ENCODE measurements at regions not wholly inside any gene's neighbourhood (a gene's known extent, or its start where the extent isn't known, plus 50 kb on each side); places are given as distances from the start of the nearest gene placed in this dataset.

GRCh38 chr4:24472514-24473308 is 111.6 kb downstream of the DHX15 start (continued):
- TF ChIP-seq RFX7 (CRISPR knock-in tag; IDR thresholded peaks at IDR 0.05) (no peak), ZNF57 (CRISPR knock-in tag; IDR thresholded peaks at IDR 0.05) (no peak), FOXO4 (CRISPR knock-in tag; IDR thresholded peaks at IDR 0.05) (no peak), SMAD4 (CRISPR knock-in tag; conservative IDR thresholded peaks at IDR 0.05) (peak; percentile 61), USF2 (CRISPR knock-in tag; IDR thresholded peaks at IDR 0.05) (peak; percentile 83), TEAD4 (IDR thresholded peaks at IDR 0.05; ENCODE audit: low read length) (no peak), TEAD4 (CRISPR knock-in tag; IDR thresholded peaks at IDR 0.05; ENCODE audit: borderline replicate concordance) (no peak), ZNF239 (CRISPR knock-in tag; IDR thresholded peaks at IDR 0.05) (no peak), PURB (CRISPR knock-in tag; IDR thresholded peaks at IDR 0.05; ENCODE audit: low read depth) (no peak), TEAD2 (tag; IDR thresholded peaks at IDR 0.05) (no peak), LCOR (CRISPR knock-in tag; IDR thresholded peaks at IDR 0.05) (no peak), NBN (IDR thresholded peaks at IDR 0.05; ENCODE audit: low read depth) (no peak), BHLHE40 (IDR thresholded peaks at IDR 0.05; ENCODE audit: low read length) (0 out of 2 replicates have a peak, but pooled peaks have one; percentile 22), CCNT2 (IDR thresholded peaks at IDR 0.05; ENCODE audit: borderline replicate concordance, extremely low read depth, insufficient read length, low read depth, low read length) (peak; percentile 25), KLF10 (CRISPR knock-in tag; IDR thresholded peaks at IDR 0.05) (no peak), YY1 (IDR thresholded peaks at IDR 0.05; ENCODE audit: borderline replicate concordance in 1 of 3, control insufficient read depth in 1 of 3, extremely low read depth in 1 of 3, insufficient read depth in 3 of 3, insufficient read length in 1 of 3, insufficient replicate concordance in 2 of 3, low read depth in 1 of 3, low read length in 2 of 3) (peak in 2 of 3 experiments; percentile 19 to 38), NCOA6 (IDR thresholded peaks at IDR 0.05) (no peak), KAT2B (IDR thresholded peaks at IDR 0.05; ENCODE audit: low read depth, low read length) (no peak), NFXL1 (CRISPR knock-in tag; IDR thresholded peaks at IDR 0.05) (no peak), CBX2 (IDR thresholded peaks at IDR 0.05; ENCODE audit: insufficient read depth, low read length, poor library complexity, severe bottlenecking) (no peak), MCM7 (IDR thresholded peaks at IDR 0.05) (no peak), PHTF2 (CRISPR knock-in tag; IDR thresholded peaks at IDR 0.05) (no peak), ZNF561 (CRISPR knock-in tag; conservative IDR thresholded peaks at IDR 0.05) (no peak), ATF1 (CRISPR knock-in tag; IDR thresholded peaks at IDR 0.05) (no peak), ATF1 (tag; IDR thresholded peaks at IDR 0.05) (peak; percentile 34), XRCC3 (IDR thresholded peaks at IDR 0.05) (no peak), ZFP30 (CRISPR knock-in tag; IDR thresholded peaks at IDR 0.05; ENCODE audit: borderline replicate concordance) (no peak), MAFG (tag; conservative IDR thresholded peaks at IDR 0.05) (no peak), ZNF644 (tag; IDR thresholded peaks at IDR 0.05; ENCODE audit: low read depth) (no peak)
